ENCODE measurements at regions not wholly inside any gene's neighbourhood (a gene's known extent, or its start where the extent isn't known, plus 50 kb on each side); places are given as distances from the start of the nearest gene placed in this dataset.

GRCh38 chr22:44604991-44605390 lies 97.0 kb upstream of the PRR5 start:
- Histone ChIP-seq H3K27me3 (ENCODE audit: low read length) (no peaks in the 10 kb centered on the region), H3K27ac (ENCODE audit: low read depth, low read length) (no peak overlapping the region), H3K9me2 (replicated peaks; ENCODE audit: insufficient read depth, low read length) (no peaks in the 10 kb centered on the region), H4K20me1 (ENCODE audit: low read depth, low read length) (no peaks in the 10 kb centered on the region), H3K79me2 (ENCODE audit: insufficient read depth, low read length) (no peaks in the 10 kb centered on the region), H3K36me3 (ENCODE audit: low read length) (no peaks in the 10 kb centered on the region), H3K9me3 (ENCODE audit: insufficient read depth, low read length) (no peaks in the 10 kb centered on the region), H3F3A (ENCODE audit: insufficient read depth) (no peaks in the 10 kb centered on the region), H3K4me3 (ENCODE audit: insufficient read depth, low read length, poor library complexity, severe bottlenecking) (no peak overlapping the region), H3K4me2 (ENCODE audit: low read depth, low read length, poor library complexity, severe bottlenecking) (no peak overlapping the region), H3K9ac (ENCODE audit: low read length) (no peak overlapping the region), H2AFZ (ENCODE audit: low read depth, low read length, severe bottlenecking) (no peak overlapping the region)
- no peak for TF ChIP-seq CTCF (IDR thresholded peaks at IDR 0.05; ENCODE audit: insufficient read depth, low read length, poor library complexity, severe bottlenecking)
- TF ChIP-seq EZH2phosphoT487 (conservative IDR thresholded peaks at IDR 0.05; ENCODE audit: low read length), result no peak

- H3K4me3 ChIP-seq (ENCODE audit: insufficient read depth, low read length, poor library complexity, severe bottlenecking), result no peak overlapping the region
- H3K36me3 ChIP-seq (ENCODE audit: low read length), result no peaks in the 10 kb centered on the region
- H4K20me1 ChIP-seq (ENCODE audit: low read depth, low read length), result no peaks in the 10 kb centered on the region
- H3K9me2 ChIP-seq (replicated peaks; ENCODE audit: insufficient read depth, low read length), result no peaks in the 10 kb centered on the region
- no peaks in the 10 kb centered on the region for H3K9me3 ChIP-seq (ENCODE audit: insufficient read depth, low read length)
- no peak overlapping the region for H3K4me2 ChIP-seq (ENCODE audit: low read depth, low read length, poor library complexity, severe bottlenecking)
- no peak for TF ChIP-seq EZH2phosphoT487 (conservative IDR thresholded peaks at IDR 0.05; ENCODE audit: low read length)
- no peak for TF ChIP-seq CTCF (IDR thresholded peaks at IDR 0.05; ENCODE audit: insufficient read depth, low read length, poor library complexity, severe bottlenecking)
- no peaks in the 10 kb centered on the region for H3K79me2 ChIP-seq (ENCODE audit: insufficient read depth, low read length)
- no peaks in the 10 kb centered on the region for H3F3A ChIP-seq (ENCODE audit: insufficient read depth)
- no peak overlapping the region for H2AFZ ChIP-seq (ENCODE audit: low read depth, low read length, severe bottlenecking)
- no peak overlapping the region for H3K9ac ChIP-seq (ENCODE audit: low read length)
- no peak overlapping the region for H3K27ac ChIP-seq (ENCODE audit: low read depth, low read length)
- no peaks in the 10 kb centered on the region for H3K27me3 ChIP-seq (ENCODE audit: low read length)
Observed at GRCh38 chr22:44604455-44604854, 97.5 kb upstream of the PRR5 start.

- H3K4me2 ChIP-seq (ENCODE audit: low read depth, low read length, poor library complexity, severe bottlenecking), result no peak overlapping the region
- no peaks in the 10 kb centered on the region for H3F3A ChIP-seq (ENCODE audit: insufficient read depth)
- no peaks in the 10 kb centered on the region for H3K27me3 ChIP-seq (ENCODE audit: low read length)
- H3K27ac ChIP-seq (ENCODE audit: low read depth, low read length), result no peak overlapping the region
- no peak overlapping the region for H2AFZ ChIP-seq (ENCODE audit: low read depth, low read length, severe bottlenecking)
- no peak overlapping the region for H3K4me3 ChIP-seq (ENCODE audit: insufficient read depth, low read length, poor library complexity, severe bottlenecking)
- no peaks in the 10 kb centered on the region for H3K36me3 ChIP-seq (ENCODE audit: low read length)
- H3K9me3 ChIP-seq (ENCODE audit: insufficient read depth, low read length), result no peaks in the 10 kb centered on the region
- no peak for TF ChIP-seq CTCF (IDR thresholded peaks at IDR 0.05; ENCODE audit: insufficient read depth, low read length, poor library complexity, severe bottlenecking)
- no peak for TF ChIP-seq EZH2phosphoT487 (conservative IDR thresholded peaks at IDR 0.05; ENCODE audit: low read length)
- no peaks in the 10 kb centered on the region for H3K79me2 ChIP-seq (ENCODE audit: insufficient read depth, low read length)
- H3K9ac ChIP-seq (ENCODE audit: low read length), result no peak overlapping the region
- H4K20me1 ChIP-seq (ENCODE audit: low read depth, low read length), result no peaks in the 10 kb centered on the region
- no peaks in the 10 kb centered on the region for H3K9me2 ChIP-seq (replicated peaks; ENCODE audit: insufficient read depth, low read length)
Observed at GRCh38 chr22:44603767-44604166, 98.2 kb upstream of the PRR5 start.

DNA sequence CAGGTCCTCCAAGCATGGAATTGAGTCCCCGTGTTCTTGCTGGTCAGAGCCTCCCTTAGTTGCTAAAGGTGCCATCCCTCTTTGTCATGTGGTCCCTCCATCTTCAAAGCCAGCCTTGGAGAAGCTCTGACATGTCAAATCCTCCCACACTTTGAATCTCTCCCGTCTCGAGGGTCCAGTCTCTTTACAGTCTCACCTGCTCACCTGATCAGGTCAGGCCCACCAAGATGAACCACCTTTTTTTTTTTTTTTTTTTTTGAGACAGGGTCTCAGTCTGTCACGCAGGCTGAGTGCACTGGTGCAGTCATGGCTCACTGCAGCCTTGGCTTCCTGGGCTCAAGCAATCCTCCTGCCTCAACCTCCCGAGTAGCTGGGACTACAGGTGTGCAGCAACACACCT lies 100.3 kb upstream of the PRR5 start:
- H3K9me3 ChIP-seq (ENCODE audit: insufficient read depth, low read length), result no peaks in the 10 kb centered on the region
- no peak overlapping the region for H3K9ac ChIP-seq (ENCODE audit: low read length)
- H2AFZ ChIP-seq (ENCODE audit: low read depth, low read length, severe bottlenecking), result no peak overlapping the region
- no peak overlapping the region for H3K27ac ChIP-seq (ENCODE audit: low read depth, low read length)
- no peaks in the 10 kb centered on the region for H3K79me2 ChIP-seq (ENCODE audit: insufficient read depth, low read length)
- no peaks in the 10 kb centered on the region for H3K9me2 ChIP-seq (replicated peaks; ENCODE audit: insufficient read depth, low read length)
- no peaks in the 10 kb centered on the region for H3K36me3 ChIP-seq (ENCODE audit: low read length)
- no peaks in the 10 kb centered on the region for H3K27me3 ChIP-seq (ENCODE audit: low read length)
- no peaks in the 10 kb centered on the region for H4K20me1 ChIP-seq (ENCODE audit: low read depth, low read length)
- TF ChIP-seq CTCF (IDR thresholded peaks at IDR 0.05; ENCODE audit: insufficient read depth, low read length, poor library complexity, severe bottlenecking) (no peak), EZH2phosphoT487 (conservative IDR thresholded peaks at IDR 0.05; ENCODE audit: low read length) (no peak)
- H3K4me3 ChIP-seq (ENCODE audit: insufficient read depth, low read length, poor library complexity, severe bottlenecking), result no peak overlapping the region
- no peaks in the 10 kb centered on the region for H3F3A ChIP-seq (ENCODE audit: insufficient read depth)
- no peak overlapping the region for H3K4me2 ChIP-seq (ENCODE audit: low read depth, low read length, poor library complexity, severe bottlenecking)
